GM10266 (cell line): ENCODE measurements at regions not wholly inside any gene's neighbourhood (a gene's known extent, or its start where the extent isn't known, plus 50 kb on each side); places are given as distances from the start of the nearest gene placed in this dataset.

Experiments used
- DNase-seq: peaks from one replicate; pipeline ENCODE4 v3.0.0; 2012; ENCODE audit errors: extremely low spot score
- CTCF ChIP-seq: IDR thresholded peaks from 2 replicates; pipeline ENCODE4 v1.5.1; 2012; ENCODE audit warnings: mild to moderate bottlenecking, low read depth; ENCODE audit not compliant: control insufficient read depth, insufficient read depth; ENCODE audit errors: missing control alignments

- no peak for DNase-seq
- no peak for TF ChIP-seq CTCF
These were observed 277.1 kb upstream of the PROK2 start for GRCh38 chr3:72062017-72062416.

- DNase-seq = no peak
- no peak for TF ChIP-seq CTCF
These were observed 275.6 kb upstream of the PROK2 start for GRCh38 chr3:72060447-72061034.

- DNase-seq = no peak
- TF ChIP-seq CTCF = no peak
These were observed 273.6 kb upstream of the PROK2 start for GRCh38 chr3:72058493-72059081.

- no peak for DNase-seq
- TF ChIP-seq CTCF = no peak
These were observed 270.5 kb upstream of the PROK2 start for GRCh38 chr3:72055436-72055835.

GRCh38 chr3:72054976-72055375, 270.0 kb upstream of the PROK2 start:
- TF ChIP-seq CTCF = no peak
- DNase-seq = no peak

- DNase-seq = no peak
These were observed 268.0 kb upstream of the PROK2 start for GRCh38 chr3:72052841-72053409.

GRCh38 chr3:72050771-72051170, 265.8 kb upstream of the PROK2 start:
- DNase-seq = no peak
- no peak for TF ChIP-seq CTCF

More at GRCh38 chr3:72052841-72053409, 268.0 kb upstream of the PROK2 start:
- no peak for TF ChIP-seq CTCF
